T-helper 1 cell treated with Interleukin-12 subunit alpha and Interleukin-12 subunit beta and Interleukin-4 antibody, amounts not matched to agents 30 ng/mL and 1 ng/mL, for 36 hours (primary cell): ENCODE measurements at regions not wholly inside any gene's neighbourhood (a gene's known extent, or its start where the extent isn't known, plus 50 kb on each side); places are given as distances from the start of the nearest gene placed in this dataset.
"Not testable (repeated sequence)": the region's sequence is repeated elsewhere in the genome, so short reads cannot be mapped to it uniquely, and the experiment has no call there.

ENCODE experiments used
- intact Hi-C: fragments of 100-400 bp; cut with micrococcal nuclease; formaldehyde crosslinking; loops from one replicate; pipeline ENCODE4 v1.15.1; 2024

GRCh38 chr4:19248023-19248422, 1003.7 kb upstream of the SLIT2 start:
- intact Hi-C loops: no loop called here

DNA sequence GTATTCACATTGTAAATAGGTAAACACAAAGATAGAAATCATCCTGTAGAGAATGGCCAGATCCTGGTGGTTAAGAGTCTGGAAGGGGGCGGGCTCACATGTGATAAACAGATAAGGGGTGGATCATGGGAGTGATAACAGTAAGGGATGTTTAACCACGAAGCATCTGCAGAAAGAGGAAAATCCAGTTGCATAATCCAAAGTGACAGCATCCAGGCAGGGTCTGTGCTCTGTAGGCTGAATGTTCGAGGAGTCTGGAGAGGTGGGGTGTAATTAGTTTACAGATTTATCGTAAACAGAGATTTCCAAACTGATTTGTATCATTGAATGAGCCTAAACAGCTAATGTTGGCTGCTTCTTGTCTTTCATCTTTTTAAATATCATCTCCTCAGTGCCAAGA, 1009.8 kb upstream of the SLIT2 start:
- intact Hi-C loops: no loop called here

DNA sequence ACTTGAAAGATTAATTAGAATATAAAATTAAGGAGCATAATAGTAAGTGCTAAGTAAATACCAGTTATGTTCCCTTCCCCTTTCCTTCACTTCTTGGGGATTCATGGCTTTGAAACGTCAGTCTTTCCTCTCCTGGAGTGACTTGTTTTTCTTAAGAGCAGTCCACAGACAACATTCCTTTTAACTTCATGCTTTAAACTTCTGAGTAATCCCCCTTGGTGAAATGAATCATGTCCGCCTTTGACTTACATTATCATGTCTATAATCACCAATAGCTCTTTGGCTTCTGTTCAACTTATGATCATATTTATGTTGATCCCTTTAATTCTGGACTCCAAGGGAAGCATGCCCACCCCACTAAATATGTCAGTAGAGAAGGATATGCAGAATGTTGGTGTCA, 1012.1 kb upstream of the SLIT2 start:
- intact Hi-C loops: no loop called here

DNA sequence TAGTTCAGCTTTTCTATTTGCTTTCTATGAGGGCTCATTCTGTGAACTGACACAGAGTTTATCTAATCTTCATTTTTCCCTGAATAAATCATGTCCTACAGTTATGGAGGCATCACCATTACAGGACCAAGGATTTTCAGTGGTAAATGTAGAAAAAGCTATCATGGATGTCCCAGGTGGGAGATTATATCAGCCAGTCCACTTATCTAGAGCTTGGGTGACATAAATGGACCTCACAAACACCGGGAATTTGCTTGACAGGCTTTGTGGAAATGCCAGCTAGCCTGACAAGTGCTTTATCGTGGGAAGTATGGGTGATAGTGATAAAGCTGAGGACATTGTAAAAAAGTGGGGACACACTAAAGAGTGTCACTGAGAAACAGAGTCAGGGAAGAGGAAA, 1015.2 kb upstream of the SLIT2 start:
- intact Hi-C loops: no loop called here

GRCh38 chr4:19230906-19231545, 1020.7 kb upstream of the SLIT2 start:
- intact Hi-C loops: no loop called here

DNA sequence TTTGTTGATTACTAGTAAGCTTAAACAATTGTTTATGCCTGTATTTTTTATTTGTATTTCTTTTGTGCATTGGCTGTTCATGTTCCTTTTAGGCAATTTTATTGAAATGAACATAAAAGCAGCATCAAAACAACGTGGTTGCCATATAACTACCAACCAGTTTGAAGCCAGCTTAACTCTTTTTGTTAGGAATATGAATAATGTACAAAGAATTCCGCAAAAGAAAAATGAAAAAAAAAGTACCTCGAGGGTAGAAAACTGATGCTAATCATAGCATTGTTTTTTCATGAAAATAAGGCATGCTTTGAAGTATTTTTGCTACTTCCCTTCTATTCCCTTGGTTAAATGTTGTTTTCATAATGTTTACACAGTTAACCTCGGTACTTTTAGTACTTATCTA, 1024.0 kb upstream of the SLIT2 start:
- intact Hi-C loops: no loop called here

DNA sequence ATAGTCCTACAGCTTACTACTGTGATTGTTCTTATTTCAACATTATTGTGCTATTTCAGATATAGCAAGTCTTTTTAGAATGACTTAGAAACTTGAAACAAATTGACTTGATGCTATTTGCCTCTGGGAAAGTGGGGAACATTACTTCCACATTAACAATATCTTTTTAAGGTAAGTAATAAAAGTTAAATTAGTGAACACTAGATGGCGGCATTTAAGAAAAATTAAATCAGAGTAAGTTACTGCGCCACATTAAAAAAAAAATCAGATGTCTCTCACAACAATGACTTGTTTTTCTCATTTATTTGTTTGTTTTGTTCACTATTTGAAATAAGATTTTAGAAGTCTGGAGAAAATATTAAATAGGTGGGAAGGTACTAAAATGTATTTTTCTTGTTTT, 1026.9 kb upstream of the SLIT2 start:
- intact Hi-C loops: no loop called here

DNA sequence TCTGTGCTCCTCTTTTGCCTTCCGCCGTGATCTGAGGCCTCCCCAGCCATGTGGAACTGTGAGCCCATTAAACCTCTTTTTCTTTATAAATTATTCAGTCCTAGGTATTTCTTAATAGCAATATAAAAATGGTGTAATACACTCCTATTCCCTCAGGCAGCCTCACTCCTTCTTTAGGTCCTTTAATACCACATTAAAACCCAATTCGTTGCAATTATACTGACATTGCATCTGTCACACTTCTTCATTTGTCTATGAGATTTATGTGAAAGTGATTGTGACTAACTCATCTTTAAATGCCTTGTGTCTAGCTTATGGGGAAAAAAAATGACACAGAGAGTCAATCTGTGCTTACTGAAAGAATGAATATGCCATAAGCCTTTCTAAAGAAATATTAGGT, 1035.2 kb upstream of the SLIT2 start:
- intact Hi-C loops: no loop called here

DNA sequence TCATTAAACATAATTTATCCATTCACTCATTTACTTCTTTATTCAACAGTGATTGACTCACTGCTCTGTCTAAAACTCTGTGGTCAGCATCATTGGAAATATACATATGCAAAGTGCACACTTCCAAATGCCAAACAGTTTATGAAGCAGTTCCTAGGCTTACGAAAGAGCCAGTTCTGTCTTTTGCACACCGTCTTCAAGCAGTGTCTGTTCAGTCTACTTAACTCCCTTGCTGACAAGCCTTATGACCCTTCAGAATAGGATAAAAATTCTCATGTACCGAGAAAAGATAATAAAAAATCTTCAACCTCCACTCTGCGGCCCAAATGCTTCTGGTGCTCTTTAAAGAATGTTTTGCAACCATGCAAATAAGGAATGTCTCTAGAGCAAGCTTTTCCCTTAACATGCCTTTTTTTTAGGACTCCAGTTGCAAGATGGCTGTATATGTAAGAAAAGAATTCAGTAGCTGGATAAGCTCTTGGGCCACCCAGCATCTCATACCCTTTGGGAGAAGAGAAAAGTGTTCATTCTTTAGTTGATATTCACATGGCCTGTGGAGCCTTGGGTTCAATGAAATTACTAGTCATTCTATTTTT, 1037.0 kb upstream of the SLIT2 start:
- intact Hi-C loops: no loop called here

GRCh38 chr4:19213388-19213787, 1038.3 kb upstream of the SLIT2 start:
- intact Hi-C loops: no loop called here

- intact Hi-C loops: no loop called here
These were observed 1045.9 kb upstream of the SLIT2 start for GRCh38 chr4:19205853-19206252.

DNA sequence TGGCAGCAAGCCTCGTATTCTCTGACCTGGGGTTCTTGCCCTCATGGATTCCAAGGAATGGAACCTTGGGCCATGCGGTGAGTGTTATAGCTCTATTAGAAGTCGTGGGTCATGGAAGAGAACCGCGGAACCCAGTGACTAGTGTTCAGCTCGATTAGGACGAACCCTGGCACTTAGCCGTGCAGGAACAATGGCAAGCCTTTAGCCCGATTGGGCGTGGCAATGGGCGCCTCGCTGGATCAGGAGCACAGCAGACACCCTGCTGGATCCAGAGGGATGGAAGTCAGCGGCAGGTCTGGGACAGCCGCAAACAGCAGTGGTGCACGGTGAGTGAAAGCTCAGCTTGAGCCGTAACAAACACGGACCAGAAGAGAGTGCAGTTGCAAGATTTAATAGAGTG, 1053.9 kb upstream of the SLIT2 start:
- intact Hi-C loops: not testable (repeated sequence)

DNA sequence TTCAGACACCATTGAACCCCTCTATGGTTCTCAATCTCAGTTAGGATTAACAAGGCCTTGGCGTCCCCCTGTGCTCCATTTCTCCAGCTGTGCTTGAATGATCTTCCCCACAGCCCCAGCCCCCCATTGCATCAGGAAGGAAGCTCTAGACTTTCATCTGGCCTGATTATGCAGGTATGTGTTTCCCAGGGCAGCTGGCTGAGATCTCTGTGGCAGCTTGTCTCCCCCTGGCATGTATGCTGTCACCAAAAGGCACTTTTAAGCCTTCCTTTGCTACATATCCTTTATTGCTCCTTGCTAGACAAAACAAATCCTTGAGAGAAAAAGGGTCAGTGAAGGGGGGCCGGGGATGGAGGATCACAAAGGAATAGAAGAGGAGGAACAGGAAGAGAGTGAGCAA, 1056.0 kb upstream of the SLIT2 start:
- intact Hi-C loops: no loop called here

- intact Hi-C loops: no loop called here
These were observed 1057.0 kb upstream of the SLIT2 start for GRCh38 chr4:19194672-19195071.

DNA sequence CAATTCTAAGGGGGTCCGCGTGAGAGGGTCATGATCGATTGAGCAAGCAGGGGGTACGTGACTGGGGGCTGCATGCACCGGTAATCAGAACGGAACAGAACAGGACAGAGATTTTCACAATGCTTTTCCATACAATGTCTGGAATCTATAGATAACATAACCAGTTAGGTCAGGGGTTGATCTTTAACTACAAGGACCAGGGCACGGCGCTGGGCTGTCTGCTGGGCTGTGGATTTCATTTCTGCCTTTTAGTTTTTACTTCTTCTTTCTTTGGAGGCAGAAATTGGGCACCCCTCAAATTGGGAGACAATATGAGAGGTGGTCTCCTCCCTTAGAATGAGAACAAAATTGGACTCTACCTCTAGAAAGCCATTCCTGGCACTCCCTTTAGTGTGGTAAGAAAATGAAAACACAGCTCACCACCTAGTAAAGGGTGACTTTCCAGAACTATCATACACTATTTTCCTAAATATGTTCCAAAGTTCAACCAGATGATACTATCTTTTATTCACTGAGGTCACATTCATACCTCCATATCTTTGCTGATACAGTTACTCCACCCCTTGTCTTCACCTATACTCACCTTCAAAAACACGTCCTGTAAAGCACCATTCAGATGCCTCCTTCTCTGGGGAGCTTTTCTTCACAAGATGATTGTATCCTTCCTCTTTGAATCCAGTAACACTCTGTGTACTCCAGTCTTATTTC, 1058.3 kb upstream of the SLIT2 start:
- intact Hi-C loops: no loop called here

DNA sequence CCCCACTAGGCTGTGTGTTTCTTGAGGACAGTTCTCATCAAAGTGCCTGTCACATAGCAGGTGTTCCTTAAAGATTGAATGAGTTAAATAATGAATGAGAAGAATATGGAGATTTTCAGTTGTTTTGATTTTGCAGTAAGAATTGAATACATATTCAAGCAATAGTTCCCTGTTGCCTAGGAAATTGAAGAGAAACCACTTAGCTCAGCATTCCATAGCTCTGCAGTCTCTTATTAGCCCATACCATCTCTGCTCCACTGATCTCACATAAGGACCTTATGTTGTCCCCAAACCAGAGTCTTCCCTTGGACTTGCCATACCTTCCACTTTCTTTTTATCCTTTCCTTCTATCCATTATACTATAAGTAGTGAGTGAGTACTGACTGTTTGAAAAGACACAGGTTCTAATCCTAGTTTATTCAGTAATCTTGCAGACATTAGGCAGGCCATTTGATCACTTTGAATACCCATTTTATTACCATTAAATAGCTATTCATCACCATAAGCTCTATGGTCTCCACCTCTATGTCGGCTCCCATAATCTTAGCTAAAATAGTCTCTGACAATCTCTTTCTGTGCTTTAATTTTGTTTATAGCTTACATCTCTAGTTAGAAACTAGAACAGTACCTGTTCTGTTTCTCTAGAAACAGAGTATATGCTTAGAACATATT, 1059.6 kb upstream of the SLIT2 start:
- intact Hi-C loops: no loop called here

DNA sequence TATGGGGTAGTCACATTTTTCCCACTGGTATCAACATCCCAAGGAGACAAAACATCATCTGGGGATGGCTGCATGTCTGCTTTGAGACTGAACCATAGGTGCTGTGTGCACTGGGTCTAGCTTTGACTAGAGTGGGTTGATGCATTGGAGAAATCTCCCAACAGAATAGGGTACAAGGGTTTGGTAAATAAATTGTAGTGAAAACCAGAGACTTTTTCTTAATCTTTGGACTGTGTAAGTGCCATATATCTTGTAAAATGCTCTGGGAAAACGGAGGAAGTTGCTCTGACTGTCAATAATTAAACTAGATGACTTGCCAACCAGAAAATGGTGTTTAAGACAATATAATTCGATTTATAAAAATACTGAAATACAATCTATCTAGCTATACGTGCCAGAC, 1064.0 kb upstream of the SLIT2 start:
- intact Hi-C loops: no loop called here

- intact Hi-C loops: no loop called here
These were observed 1064.6 kb upstream of the SLIT2 start for GRCh38 chr4:19187096-19187495.

GRCh38 chr4:19181631-19182030, 1070.1 kb upstream of the SLIT2 start:
- intact Hi-C loops: not testable (repeated sequence)

DNA sequence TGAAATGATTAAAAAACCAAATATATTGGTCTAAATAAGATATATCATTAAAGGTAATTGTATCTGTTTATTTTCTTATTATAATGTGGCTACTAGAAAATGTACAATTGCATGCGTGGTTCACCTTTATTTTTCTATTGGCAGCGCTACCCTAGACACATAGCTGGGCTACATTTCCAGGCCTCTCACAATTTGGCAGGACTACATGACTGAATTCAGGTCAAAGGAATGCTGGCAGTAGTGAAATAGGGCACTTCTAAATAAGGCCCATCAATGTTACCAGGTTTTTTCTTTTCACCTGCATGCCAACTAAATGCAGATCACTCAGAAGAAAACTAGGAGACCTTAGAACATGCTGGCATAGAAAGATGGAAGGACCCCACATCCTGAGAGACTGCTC, 1072.9 kb upstream of the SLIT2 start:
- intact Hi-C loops: no loop called here

DNA sequence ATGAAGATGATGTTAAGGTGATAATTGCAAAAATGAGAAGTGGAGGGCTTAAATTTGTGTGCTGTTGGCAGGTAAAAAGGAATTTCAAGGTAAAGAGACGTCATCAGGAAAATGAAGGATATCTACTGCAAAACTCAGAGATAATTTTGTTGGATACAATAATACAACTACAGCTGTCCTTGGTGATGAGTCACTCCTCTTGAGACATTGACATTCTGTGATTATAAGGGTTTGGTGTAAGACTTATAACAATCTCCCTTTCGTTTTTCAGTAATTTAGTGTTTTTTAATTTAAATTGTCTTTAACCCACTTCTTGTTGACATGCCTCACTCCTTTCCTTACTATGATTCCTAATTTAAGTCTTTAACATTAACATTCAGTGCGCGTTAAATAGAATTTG, 1074.1 kb upstream of the SLIT2 start:
- intact Hi-C loops: no loop called here

GRCh38 chr4:19171832-19172231, 1079.9 kb upstream of the SLIT2 start:
- intact Hi-C loops: no loop called here
